Body of pancreas (tissue), 4 donors: ENCODE measurements at regions not wholly inside any gene's neighbourhood (a gene's known extent, or its start where the extent isn't known, plus 50 kb on each side); places are given as distances from the start of the nearest gene placed in this dataset.

ENCODE experiments used
- ATAC-seq: fragments of 150-250 bp; one replicate; pipeline ENCODE4 v1.9.1; 2016
- DNase-seq, 4 donors: peaks; one replicate each; pipeline ENCODE4 v3.0.0-alpha.2; 2019
- H3K27ac ChIP-seq, 4 donors: fragments of 200-600 bp; sonication (generic); 1 replicate in 3 of 4; 2 replicates in 1 of 4; pipeline versions ENCODE4 v1.5.1 to v1.6.1; 2016 to 2019; ENCODE audit warnings: mild to moderate bottlenecking in 1 of 4, mixed read lengths in 1 of 4, moderate library complexity in 1 of 4
- H3K27me3 ChIP-seq, 2 donors: fragments of 200-600 bp; sonication (generic); one replicate each; pipeline ENCODE4 v1.6.0; 2016; ENCODE audit warnings: mild to moderate bottlenecking in 1 of 2
- H3K36me3 ChIP-seq, 2 donors: fragments of 200-600 bp; sonication (generic); replicated peaks in 1 of 2; 2 replicates each; pipeline ENCODE4 v1.5.1; 2016; ENCODE audit warnings: low read depth in 2 of 2; ENCODE audit not compliant: insufficient read depth in 1 of 2
- H3K4me1 ChIP-seq: fragments of 200-600 bp; sonication (generic); one replicate; pipeline ENCODE4 v1.6.0; 2016
- H3K4me3 ChIP-seq, 2 donors: fragments of 200-600 bp; sonication (generic); 1 replicate in 1 of 2; 2 replicates in 1 of 2; pipeline ENCODE4 v1.5.1; 2016 to 2019
- H3K9me3 ChIP-seq, 3 donors: fragments of 200-600 bp; sonication (generic); 1 replicate in 2 of 3; 2 replicates in 1 of 3; pipeline ENCODE4 v1.5.1; 2016
- CTCF ChIP-seq, 7 experiments: fragments of 450-650 bp in 4 of 7; fragments of 200-600 bp in 3 of 7; sonication (generic) in 3 of 7; IDR thresholded peaks; one replicate each; pipeline ENCODE4 v1.5.1; 2016 to 2019; ENCODE audit warnings: antibody characterized with exemption in 7 of 7
- POLR2A ChIP-seq, 3 donors: fragments of 450-650 bp; IDR thresholded peaks; one replicate each; pipeline ENCODE4 v1.6.1; 2016; ENCODE audit warnings: antibody characterized with exemption in 3 of 3, mild to moderate bottlenecking in 2 of 3
- WGBS, 2 donors: methylation state at CpG; one replicate each; pipeline ENCODE4 v1.1.5; 2017; 5-methylcytosine and 5-hydroxymethylcytosine counted together
- intact Hi-C: fragments of 100-400 bp; cut with DNase I; formaldehyde crosslinking; loops from one replicate; pipeline ENCODE4 v1.15.1; 2023

GRCh38 chr11:104573441-104573990, 324.7 kb downstream of the CASP12 start:
- no peak for TF ChIP-seq CTCF (IDR thresholded peaks at IDR 0.05)
- no peak for TF ChIP-seq POLR2A (IDR thresholded peaks at IDR 0.05)
- Histone ChIP-seq H3K9me3 (no peaks in the 10 kb centered on the region), H3K27me3 (no peaks in the 10 kb centered on the region), H3K36me3 (no peaks in the 10 kb centered on the region), H3K4me1 (no peaks in the 10 kb centered on the region), H3K27ac (no peak overlapping the region), H3K4me3 (no peak overlapping the region)
- ATAC-seq (no peak), DNase-seq (no peak)
- intact Hi-C loops: no loop called here

GRCh38 chr11:104572279-104572678, 326.0 kb downstream of the CASP12 start:
- 63 to 76% methylated on average over 2 of the region's 2 CpGs for WGBS, 2 donors
- H3K27ac ChIP-seq: no peak overlapping the region
- ATAC-seq (no peak), DNase-seq (no peak)
- H3K4me1 ChIP-seq: no peaks in the 10 kb centered on the region
- H3K4me3 ChIP-seq: no peak overlapping the region
- no peaks in the 10 kb centered on the region for H3K36me3 ChIP-seq
- no peaks in the 10 kb centered on the region for H3K9me3 ChIP-seq
- TF ChIP-seq POLR2A (IDR thresholded peaks at IDR 0.05) (no peak), CTCF (IDR thresholded peaks at IDR 0.05) (no peak)
- intact Hi-C loops: no loop called here
- H3K27me3 ChIP-seq: no peaks in the 10 kb centered on the region

GRCh38 chr11:104570078-104570701, 328.1 kb downstream of the CASP12 start:
- Histone ChIP-seq H3K4me1 (no peaks in the 10 kb centered on the region), H3K36me3 (no peaks in the 10 kb centered on the region), H3K27me3 (no peaks in the 10 kb centered on the region), H3K4me3 (no peak overlapping the region), H3K27ac (no peak overlapping the region), H3K9me3 (no peaks in the 10 kb centered on the region)
- no peak for ATAC-seq
- DNase-seq: no peak
- 65 to 79% methylated on average over 4 of the region's 4 CpGs for WGBS, 2 donors
- TF ChIP-seq POLR2A (IDR thresholded peaks at IDR 0.05) (no peak), CTCF (IDR thresholded peaks at IDR 0.05) (no peak)
- intact Hi-C loops: no loop called here

GRCh38 chr11:104565583-104565961, 332.7 kb downstream of the CASP12 start:
- H3K27me3 ChIP-seq: no peaks in the 10 kb centered on the region
- DNase-seq (no peak), ATAC-seq (no peak)
- no peak overlapping the region for H3K4me3 ChIP-seq
- no peak for TF ChIP-seq POLR2A (IDR thresholded peaks at IDR 0.05)
- no peak for TF ChIP-seq CTCF (IDR thresholded peaks at IDR 0.05)
- H3K4me1 ChIP-seq: no peaks in the 10 kb centered on the region
- H3K27ac ChIP-seq: no peak overlapping the region
- no peaks in the 10 kb centered on the region for H3K36me3 ChIP-seq
- 21 to 29% methylated on average over 1 of the region's 1 CpG for WGBS, 2 donors
- H3K9me3 ChIP-seq: no peaks in the 10 kb centered on the region
- intact Hi-C loops: no loop called here

- TF ChIP-seq CTCF (IDR thresholded peaks at IDR 0.05) (no peak), POLR2A (IDR thresholded peaks at IDR 0.05) (no peak)
- H3K27me3 ChIP-seq: no peaks in the 10 kb centered on the region
- no peaks in the 10 kb centered on the region for H3K9me3 ChIP-seq
- DNase-seq: no peak
- no peaks in the 10 kb centered on the region for H3K36me3 ChIP-seq
- ATAC-seq: no peak
- no peak overlapping the region for H3K27ac ChIP-seq
- WGBS, 2 donors: 93% methylated on average over 16 to 23 of the region's 35 CpGs
- no peaks in the 10 kb centered on the region for H3K4me1 ChIP-seq
- H3K4me3 ChIP-seq: no peak overlapping the region
- intact Hi-C loops: no loop called here
Observed at GRCh38 chr11:104564921-104565582, 333.2 kb downstream of the CASP12 start.
